GM19351 (cell line): ENCODE measurements at regions not wholly inside any gene's neighbourhood (a gene's known extent, or its start where the extent isn't known, plus 50 kb on each side); places are given as distances from the start of the nearest gene placed in this dataset.

ENCODE experiments used
- ATAC-seq: cut with Tn5 transposase; IDR thresholded peaks from one replicate; pipeline ENCODE4 v1.9.1; 2021; ENCODE audit warnings: mild to moderate bottlenecking, moderate library complexity; ENCODE audit not compliant: unreplicated experiment

GRCh38 chr5:61683148-61683547 is 351.1 kb downstream of the ZSWIM6 start:
- no peak for ATAC-seq

- no peak for ATAC-seq
Observed at GRCh38 chr5:61683926-61684325, 351.9 kb downstream of the ZSWIM6 start.

- ATAC-seq, result no peak
Observed at GRCh38 chr5:61686491-61687257, 354.6 kb downstream of the ZSWIM6 start.

- ATAC-seq, result no peak
Observed at GRCh38 chr5:61687371-61687770, 355.3 kb downstream of the ZSWIM6 start.

- ATAC-seq, result no peak
Observed at GRCh38 chr5:61689153-61689846, 357.2 kb downstream of the ZSWIM6 start.

- no peak for ATAC-seq
Observed at GRCh38 chr5:61697809-61698558, 365.9 kb downstream of the ZSWIM6 start.

- peak; percentile 62 for ATAC-seq
Observed at GRCh38 chr5:61701877-61702602, 370.0 kb downstream of the ZSWIM6 start.

- ATAC-seq, result peak; percentile 24
Observed at GRCh38 chr5:61702784-61703183, 370.7 kb downstream of the ZSWIM6 start.

GRCh38 chr5:61704289-61704688 is 372.2 kb downstream of the ZSWIM6 start:
- peak; percentile 50 for ATAC-seq

GRCh38 chr5:61706751-61707150 is 374.7 kb downstream of the ZSWIM6 start:
- no peak for ATAC-seq

GRCh38 chr5:61719124-61719523 is 387.1 kb downstream of the ZSWIM6 start:
- no peak for ATAC-seq

GRCh38 chr5:61720829-61721228 is 388.8 kb downstream of the ZSWIM6 start:
- no peak for ATAC-seq

- no peak for ATAC-seq
Observed at GRCh38 chr5:61724102-61724501, 392.0 kb downstream of the ZSWIM6 start.

GRCh38 chr5:61728287-61728686 is 396.2 kb downstream of the ZSWIM6 start:
- no peak for ATAC-seq

- ATAC-seq, result no peak
Observed at GRCh38 chr5:61730866-61731265, 398.8 kb downstream of the ZSWIM6 start.

GRCh38 chr5:61731267-61731945 is 399.3 kb downstream of the ZSWIM6 start:
- ATAC-seq, result no peak

- no peak for ATAC-seq
Observed at GRCh38 chr5:61731946-61732314, 399.9 kb downstream of the ZSWIM6 start.

- ATAC-seq, result no peak
Observed at GRCh38 chr5:61732369-61732768, 400.3 kb downstream of the ZSWIM6 start.

GRCh38 chr5:61732796-61733195 is 400.7 kb downstream of the ZSWIM6 start:
- ATAC-seq, result no peak

GRCh38 chr5:61734001-61734400 is 401.9 kb downstream of the ZSWIM6 start:
- ATAC-seq, result no peak

- no peak for ATAC-seq
Observed at GRCh38 chr5:61734966-61735365, 402.9 kb downstream of the ZSWIM6 start.
